HCT116 (cell line): ENCODE measurements at regions not wholly inside any gene's neighbourhood (a gene's known extent, or its start where the extent isn't known, plus 50 kb on each side); places are given as distances from the start of the nearest gene placed in this dataset.

Experiments used
- ATAC-seq: fragments of 200-7000 bp; cut with Tn5 transposase; 2 replicates; pipeline ENCODE4 v1.9.1; 2020; ENCODE audit warnings: mild to moderate bottlenecking, moderate library complexity
- BruUV-seq: library from RNA; stranded (reverse); fragments of 400-500 nt; replicated peaks from 2 replicates; lab custom pipeline; 2021; lab: Mats Ljungman, UMichigan
- CTCF ChIA-PET: fragments of 300-600 bp; sonication (Branson Sonifier 250); formaldehyde crosslinking; loops from one replicate; lab custom pipeline; 2021; ENCODE audit warnings: antibody characterized with exemption; lab: Charles Lee
- POLR2A ChIA-PET: fragments of 300-600, 350-600 bp; sonication (Branson Sonifier 250); formaldehyde crosslinking; loops from one replicate; lab custom pipeline; 2021; ENCODE audit warnings: antibody characterized with exemption; lab: Charles Lee
- RAD21 ChIA-PET, 2 experiments: fragments of 300-600 bp; sonication (Branson Sonifier 250); formaldehyde crosslinking; loops; one replicate each; lab custom pipeline; 2023; ENCODE audit warnings: low total read pairs in 2 of 2; ENCODE audit not compliant: uncharacterized antibody in 2 of 2, unreplicated experiment in 2 of 2, low non-redundant PET in 1 of 2; lab: Charles Lee
- DNase-seq: peaks from one replicate; pipeline ENCODE4 v3.0.0-alpha.2; 2010; ENCODE audit warnings: low read depth, low spot score
- H2AFZ ChIP-seq: fragments of 200-600 bp; shearing (Covaris generic), sonication (generic); 2 replicates; pipeline ENCODE4 v1.6.1; 2017; ENCODE audit warnings: low read depth, mixed run types, mixed read lengths, antibody characterized with exemption, low read length; ENCODE audit not compliant: poor library complexity, severe bottlenecking
- H3K27ac ChIP-seq: 2 replicates; pipeline ENCODE4 v1.5.1; 2012; ENCODE audit warnings: low read depth, low read length
- H3K27me3 ChIP-seq: fragments of 200-600 bp; sonication (generic); 2 replicates; pipeline ENCODE4 v1.6.1; 2016; ENCODE audit warnings: mixed run types, low read length, mixed read lengths; ENCODE audit not compliant: insufficient read depth
- H3K36me3 ChIP-seq, 2 experiments: fragments of 200-500 bp in 1 of 2; fragments of 200-600 bp in 1 of 2; sonication (Bioruptor generic) in 1 of 2; sonication (generic) in 1 of 2; 2 replicates each; pipeline versions ENCODE4 v1.5.1 to v1.6.1; 2014 to 2016; ENCODE audit warnings: low read length in 2 of 2, inconsistent platforms in 1 of 2, mixed read lengths in 1 of 2, mixed run types in 1 of 2; ENCODE audit not compliant: insufficient read depth in 2 of 2, control insufficient read depth in 1 of 2
- H3K4me1 ChIP-seq, 2 experiments: fragments of 200-600 bp in 1 of 2; sonication (generic) in 1 of 2; 2 replicates each; pipeline versions ENCODE4 v1.5.1 to v1.6.1; 2012 to 2017; ENCODE audit warnings: low read length in 2 of 2, inconsistent platforms in 1 of 2, mild to moderate bottlenecking in 1 of 2, mixed read lengths in 1 of 2, mixed run types in 1 of 2, moderate library complexity in 1 of 2; ENCODE audit not compliant: insufficient read depth in 2 of 2, control insufficient read depth in 1 of 2
- H3K4me2 ChIP-seq: fragments of 200-600 bp; sonication (generic); 2 replicates; pipeline ENCODE4 v1.6.1; 2017; ENCODE audit warnings: mixed run types, low read length, mixed read lengths
- H3K4me3 ChIP-seq, 2 experiments: fragments of 200-600 bp in 1 of 2; sonication (generic) in 1 of 2; replicated peaks in 1 of 2; 2 replicates each; pipeline ENCODE4 v1.5.1; 2011 to 2016; ENCODE audit warnings: low read length in 2 of 2, control low read depth in 1 of 2, low read depth in 1 of 2, mild to moderate bottlenecking in 1 of 2, mixed read lengths in 1 of 2, mixed run types in 1 of 2
- H3K79me2 ChIP-seq: fragments of 200-600 bp; sonication (generic); 2 replicates; pipeline ENCODE4 v1.6.1; 2017; ENCODE audit warnings: mild to moderate bottlenecking, mixed run types, low read length, moderate library complexity, mixed read lengths; ENCODE audit not compliant: insufficient read depth
- H3K9ac ChIP-seq: fragments of 200-600 bp; sonication (generic); 2 replicates; pipeline ENCODE4 v1.6.1; 2016; ENCODE audit warnings: low read length, mixed read lengths
- H3K9me2 ChIP-seq: fragments of 200-600 bp; sonication (generic), shearing (Covaris generic); 2 replicates; pipeline ENCODE4 v1.6.1; 2017; ENCODE audit warnings: mixed run types, mild to moderate bottlenecking, moderate library complexity; ENCODE audit not compliant: insufficient read depth
- H3K9me3 ChIP-seq, 2 experiments: fragments of 200-500 bp in 1 of 2; fragments of 200-600 bp in 1 of 2; sonication (Bioruptor generic) in 1 of 2; sonication (generic) in 1 of 2; 2 replicates each; pipeline ENCODE4 v1.6.1; 2014 to 2017; ENCODE audit warnings: low read length in 2 of 2, mixed read lengths in 2 of 2, inconsistent platforms in 1 of 2, low read depth in 1 of 2, mild to moderate bottlenecking in 1 of 2, mixed run types in 1 of 2, moderate library complexity in 1 of 2; ENCODE audit not compliant: control insufficient read depth in 1 of 2, insufficient read depth in 1 of 2
- H4K20me1 ChIP-seq: fragments of 200-600 bp; sonication (generic), shearing (Covaris generic); 2 replicates; pipeline ENCODE4 v1.6.1; 2017; ENCODE audit warnings: mixed run types, mild to moderate bottlenecking, moderate library complexity; ENCODE audit not compliant: insufficient read depth
- ELF1 ChIP-seq: IDR thresholded peaks from 2 replicates; pipeline ENCODE4 v1.6.1; 2012; ENCODE audit warnings: low read depth, borderline replicate concordance
- FOSL1 ChIP-seq: IDR thresholded peaks from 2 replicates; pipeline ENCODE4 v1.6.1; 2012; ENCODE audit warnings: low read depth
- SRF ChIP-seq: IDR thresholded peaks from 2 replicates; pipeline ENCODE4 v1.6.1; 2012; ENCODE audit warnings: low read depth
- TCF7L2 ChIP-seq: IDR thresholded peaks from 2 replicates; pipeline ENCODE4 v1.7.0; 2011; ENCODE audit warnings: borderline replicate concordance, inconsistent platforms; ENCODE audit not compliant: insufficient read depth, insufficient read length; ENCODE audit errors: extremely low read depth
- ZFX ChIP-seq: fragments of 450-650 bp; IDR thresholded peaks from 2 replicates; pipeline ENCODE4 v1.6.1; 2017
- intact Hi-C: fragments of 100-400 bp; cut with micrococcal nuclease; formaldehyde crosslinking; loops from 2 replicates; pipeline ENCODE4 v1.10.0; 2022
- TF ChIP-seq, protein P1 (sequence below): IDR thresholded peaks from 2 replicates; pipeline ENCODE4 v1.6.1; 2012; ENCODE audit warnings: low read depth
- TF ChIP-seq, protein P2 (sequence below): IDR thresholded peaks from 2 replicates; pipeline ENCODE4 v1.6.1; 2012
- TF ChIP-seq, protein P3 (sequence below): IDR thresholded peaks from 2 replicates; pipeline ENCODE4 v1.6.1; 2012

DNA sequence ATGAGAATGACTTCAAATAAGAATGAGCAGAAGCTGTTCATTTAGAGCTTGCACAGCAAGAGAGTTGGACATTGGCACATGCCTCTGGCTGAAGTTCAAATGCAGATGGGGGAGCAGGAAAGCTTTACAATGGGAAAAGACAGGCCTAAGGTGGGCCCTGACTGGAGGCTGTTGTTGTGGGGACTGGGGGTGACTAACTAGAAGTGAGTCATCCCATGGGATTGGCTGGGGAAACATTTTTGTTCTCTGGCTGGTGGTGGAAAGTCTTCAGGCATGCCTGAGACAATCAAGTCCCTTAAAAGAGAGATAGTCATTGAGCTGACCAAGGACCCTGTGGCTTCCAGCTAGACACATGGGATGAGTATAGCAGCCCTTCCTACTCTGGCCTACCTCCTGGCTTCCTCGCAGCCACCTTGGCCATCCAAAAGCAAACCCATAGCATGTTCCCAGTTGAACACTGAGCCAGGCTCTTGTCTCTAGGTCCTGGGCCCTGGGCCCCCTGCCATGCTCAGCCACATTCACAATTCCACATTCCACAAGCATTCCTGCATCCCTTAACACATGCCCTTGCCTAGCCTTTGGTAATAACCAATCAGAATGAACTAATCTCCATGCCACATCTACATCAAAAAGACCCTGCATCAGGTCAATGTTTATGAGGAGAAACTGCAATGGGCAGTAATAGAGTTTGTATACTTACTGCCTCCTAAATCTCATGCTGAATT, 873.4 kb downstream of the NLGN4Y start (continued):
- TF ChIP-seq, protein P1, sequence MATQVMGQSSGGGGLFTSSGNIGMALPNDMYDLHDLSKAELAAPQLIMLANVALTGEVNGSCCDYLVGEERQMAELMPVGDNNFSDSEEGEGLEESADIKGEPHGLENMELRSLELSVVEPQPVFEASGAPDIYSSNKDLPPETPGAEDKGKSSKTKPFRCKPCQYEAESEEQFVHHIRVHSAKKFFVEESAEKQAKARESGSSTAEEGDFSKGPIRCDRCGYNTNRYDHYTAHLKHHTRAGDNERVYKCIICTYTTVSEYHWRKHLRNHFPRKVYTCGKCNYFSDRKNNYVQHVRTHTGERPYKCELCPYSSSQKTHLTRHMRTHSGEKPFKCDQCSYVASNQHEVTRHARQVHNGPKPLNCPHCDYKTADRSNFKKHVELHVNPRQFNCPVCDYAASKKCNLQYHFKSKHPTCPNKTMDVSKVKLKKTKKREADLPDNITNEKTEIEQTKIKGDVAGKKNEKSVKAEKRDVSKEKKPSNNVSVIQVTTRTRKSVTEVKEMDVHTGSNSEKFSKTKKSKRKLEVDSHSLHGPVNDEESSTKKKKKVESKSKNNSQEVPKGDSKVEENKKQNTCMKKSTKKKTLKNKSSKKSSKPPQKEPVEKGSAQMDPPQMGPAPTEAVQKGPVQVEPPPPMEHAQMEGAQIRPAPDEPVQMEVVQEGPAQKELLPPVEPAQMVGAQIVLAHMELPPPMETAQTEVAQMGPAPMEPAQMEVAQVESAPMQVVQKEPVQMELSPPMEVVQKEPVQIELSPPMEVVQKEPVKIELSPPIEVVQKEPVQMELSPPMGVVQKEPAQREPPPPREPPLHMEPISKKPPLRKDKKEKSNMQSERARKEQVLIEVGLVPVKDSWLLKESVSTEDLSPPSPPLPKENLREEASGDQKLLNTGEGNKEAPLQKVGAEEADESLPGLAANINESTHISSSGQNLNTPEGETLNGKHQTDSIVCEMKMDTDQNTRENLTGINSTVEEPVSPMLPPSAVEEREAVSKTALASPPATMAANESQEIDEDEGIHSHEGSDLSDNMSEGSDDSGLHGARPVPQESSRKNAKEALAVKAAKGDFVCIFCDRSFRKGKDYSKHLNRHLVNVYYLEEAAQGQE, result no peak
- TF ChIP-seq, protein P2, sequence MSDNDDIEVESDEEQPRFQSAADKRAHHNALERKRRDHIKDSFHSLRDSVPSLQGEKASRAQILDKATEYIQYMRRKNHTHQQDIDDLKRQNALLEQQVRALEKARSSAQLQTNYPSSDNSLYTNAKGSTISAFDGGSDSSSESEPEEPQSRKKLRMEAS, result no peak
- TF ChIP-seq, protein P3, sequence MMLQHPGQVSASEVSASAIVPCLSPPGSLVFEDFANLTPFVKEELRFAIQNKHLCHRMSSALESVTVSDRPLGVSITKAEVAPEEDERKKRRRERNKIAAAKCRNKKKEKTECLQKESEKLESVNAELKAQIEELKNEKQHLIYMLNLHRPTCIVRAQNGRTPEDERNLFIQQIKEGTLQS, result no peak
- no peak for TF ChIP-seq ZFX
- TF ChIP-seq SRF, result no peak
- TF ChIP-seq TCF7L2, result no peak
- TF ChIP-seq ELF1, result no peak
- no peak for TF ChIP-seq FOSL1

DNA sequence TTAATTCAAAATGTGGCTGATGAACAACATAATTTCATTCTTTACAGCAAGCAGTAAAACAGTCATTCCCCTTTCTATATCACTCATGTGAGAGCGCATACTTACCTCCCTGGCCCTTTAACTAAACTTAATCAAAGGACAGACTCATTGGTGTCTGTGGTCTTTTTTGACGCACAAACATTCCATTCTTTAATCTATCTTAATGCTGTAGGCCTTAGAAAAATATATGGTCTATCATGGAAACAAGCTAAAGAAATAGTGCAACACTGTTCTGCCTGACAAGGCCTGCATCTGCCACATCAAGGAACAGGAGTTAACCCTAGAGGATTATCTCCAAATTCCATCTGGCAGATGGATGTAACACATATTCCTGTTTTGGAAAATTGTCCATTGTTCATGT, 878.1 kb downstream of the NLGN4Y start:
- no peaks in the 10 kb centered on the region for H3K27me3 ChIP-seq
- POLR2A ChIA-PET, result no interaction called here
- no peaks in the 10 kb centered on the region for H3K36me3 ChIP-seq
- BruUV-seq, result no TSS peak
- H3K4me2 ChIP-seq, result no peak overlapping the region
- H3K4me1 ChIP-seq, result no peaks in the 10 kb centered on the region
- no peaks in the 10 kb centered on the region for H4K20me1 ChIP-seq
- H3K27ac ChIP-seq, result no peak overlapping the region
- no peak for TF ChIP-seq ELF1
- no peaks in the 10 kb centered on the region for H3K79me2 ChIP-seq
- RAD21 ChIA-PET, result no interaction called here
- H3K9me2 ChIP-seq, result no peaks in the 10 kb centered on the region
- CTCF ChIA-PET, result no interaction called here
- H3K9me3 ChIP-seq, result no peaks in the 10 kb centered on the region
- no peak overlapping the region for H3K9ac ChIP-seq
- DNase-seq, result no peak
- no peak for ATAC-seq
- H2AFZ ChIP-seq, result no peak overlapping the region
- intact Hi-C loops, result no loop called here
- no peak overlapping the region for H3K4me3 ChIP-seq
